ENCODE measurements at regions not wholly inside any gene's neighbourhood (a gene's known extent, or its start where the extent isn't known, plus 50 kb on each side); places are given as distances from the start of the nearest gene placed in this dataset.
"Not testable (repeated sequence)": the region's sequence is repeated elsewhere in the genome, so short reads cannot be mapped to it uniquely, and the experiment has no call there.

DNA sequence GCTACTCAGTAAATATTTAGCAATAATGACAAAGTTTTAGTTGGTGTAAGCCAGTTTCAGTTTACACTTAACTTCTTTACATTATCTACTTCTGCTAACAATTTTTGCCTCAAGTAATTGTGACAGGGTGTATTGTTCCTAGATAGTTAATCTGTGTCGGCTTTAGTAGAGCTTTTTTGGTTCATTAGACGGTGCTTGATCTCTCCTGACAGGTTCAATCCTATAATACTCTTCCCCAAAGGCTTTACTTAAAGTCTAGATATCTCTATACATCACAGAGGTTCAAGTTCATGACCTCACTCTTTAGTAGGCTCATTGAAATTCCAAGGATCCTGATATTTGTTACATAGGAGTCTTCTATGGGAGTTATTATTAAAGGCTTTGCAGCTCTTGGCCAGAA, 365.6 kb upstream of the DPPA4 start:
- H3K4me1 ChIP-seq: no peaks in the 10 kb centered on the region

DNA sequence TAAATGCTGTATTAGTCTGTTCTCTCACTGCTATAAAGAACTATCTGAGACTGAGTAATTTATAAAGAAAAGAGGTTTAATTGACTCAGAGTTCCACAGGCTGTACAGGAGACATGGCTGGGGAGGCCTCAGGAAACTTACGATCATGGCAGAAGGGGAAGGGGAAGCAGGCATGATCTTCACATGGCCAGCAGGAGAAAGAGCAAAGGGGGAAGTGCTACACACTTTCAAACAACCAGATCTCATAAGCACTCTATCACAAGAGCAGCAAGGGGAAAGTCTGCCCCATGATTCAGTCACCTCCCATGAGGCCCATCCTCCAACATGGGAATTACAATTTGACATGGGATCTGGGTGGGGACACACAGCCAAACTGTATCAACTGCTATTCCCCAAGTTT, 367.8 kb upstream of the DPPA4 start:
- H3K4me3 ChIP-seq: not testable (repeated sequence)
- 90 to 95% methylated on average over 1 of the region's 1 CpG for WGBS, 2 donors

More for the DNA sequence above, 365.6 kb upstream of the DPPA4 start:
- Histone ChIP-seq H3K9me3 (peaks cover 0 to 5% (median 0%) of the 10 kb centered on the region in 4 donors), H3K27ac (no peak overlapping the region), H3K4me3 (no peak overlapping the region), H3K36me3 (no peaks in the 10 kb centered on the region), H3K27me3 (no peaks in the 10 kb centered on the region)
- WGBS, 2 donors: 75 to 77% methylated on average over 2 of the region's 2 CpGs
- TF ChIP-seq POLR2AphosphoS5 (IDR thresholded peaks at IDR 0.05): no peak
- TF ChIP-seq EP300 (IDR thresholded peaks at IDR 0.05): no peak
- TF ChIP-seq POLR2A (IDR thresholded peaks at IDR 0.05): no peak
- TF ChIP-seq, protein P1, sequence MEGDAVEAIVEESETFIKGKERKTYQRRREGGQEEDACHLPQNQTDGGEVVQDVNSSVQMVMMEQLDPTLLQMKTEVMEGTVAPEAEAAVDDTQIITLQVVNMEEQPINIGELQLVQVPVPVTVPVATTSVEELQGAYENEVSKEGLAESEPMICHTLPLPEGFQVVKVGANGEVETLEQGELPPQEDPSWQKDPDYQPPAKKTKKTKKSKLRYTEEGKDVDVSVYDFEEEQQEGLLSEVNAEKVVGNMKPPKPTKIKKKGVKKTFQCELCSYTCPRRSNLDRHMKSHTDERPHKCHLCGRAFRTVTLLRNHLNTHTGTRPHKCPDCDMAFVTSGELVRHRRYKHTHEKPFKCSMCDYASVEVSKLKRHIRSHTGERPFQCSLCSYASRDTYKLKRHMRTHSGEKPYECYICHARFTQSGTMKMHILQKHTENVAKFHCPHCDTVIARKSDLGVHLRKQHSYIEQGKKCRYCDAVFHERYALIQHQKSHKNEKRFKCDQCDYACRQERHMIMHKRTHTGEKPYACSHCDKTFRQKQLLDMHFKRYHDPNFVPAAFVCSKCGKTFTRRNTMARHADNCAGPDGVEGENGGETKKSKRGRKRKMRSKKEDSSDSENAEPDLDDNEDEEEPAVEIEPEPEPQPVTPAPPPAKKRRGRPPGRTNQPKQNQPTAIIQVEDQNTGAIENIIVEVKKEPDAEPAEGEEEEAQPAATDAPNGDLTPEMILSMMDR (IDR thresholded peaks at IDR 0.05): no peak
- ATAC-seq (ENCODE audit: low FRiP score in 2 of 2): no peak
- no peak for DNase-seq

DNA sequence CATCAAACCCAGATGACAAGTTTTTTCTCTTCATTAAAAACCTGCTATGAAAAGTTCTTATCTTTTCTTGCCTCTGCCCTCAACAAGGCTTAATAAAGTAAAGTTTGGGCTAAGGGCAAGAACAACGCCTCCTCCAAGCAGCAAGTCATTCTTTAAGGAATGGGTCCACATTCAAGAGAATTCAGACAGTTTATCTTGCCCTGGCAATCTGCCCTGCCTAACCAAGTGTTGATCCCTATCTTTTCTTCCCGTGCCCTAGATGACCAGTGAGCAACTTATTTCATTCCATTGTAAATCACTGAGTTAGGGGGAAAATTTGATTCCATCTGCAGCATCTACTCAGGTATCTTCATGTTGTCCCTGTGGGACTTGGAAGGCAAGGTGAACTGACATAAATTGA, 370.3 kb upstream of the DPPA4 start:
- no peak overlapping the region for H3K4me3 ChIP-seq
- no peak for ATAC-seq (ENCODE audit: low FRiP score in 2 of 2)
- no peaks in the 10 kb centered on the region for H3K4me1 ChIP-seq
- WGBS, 2 donors: 47 to 50% methylated on average over 2 of the region's 2 CpGs
- H3K27me3 ChIP-seq: no peaks in the 10 kb centered on the region
- H3K9me3 ChIP-seq: peaks cover 0 to 5% (median 0%) of the 10 kb centered on the region in 4 donors
- TF ChIP-seq POLR2AphosphoS5 (IDR thresholded peaks at IDR 0.05): no peak
- TF ChIP-seq, protein P1 (IDR thresholded peaks at IDR 0.05): no peak
- no peak overlapping the region for H3K27ac ChIP-seq
- no peak for DNase-seq
- H3K36me3 ChIP-seq: no peaks in the 10 kb centered on the region

More for the DNA sequence above, 367.8 kb upstream of the DPPA4 start:
- not testable (repeated sequence) for H3K36me3 ChIP-seq; DNase-seq; H3K9me3 ChIP-seq; H3K27ac ChIP-seq; H3K27me3 ChIP-seq; ATAC-seq (ENCODE audit: low FRiP score in 2 of 2); H3K4me1 ChIP-seq

DNA sequence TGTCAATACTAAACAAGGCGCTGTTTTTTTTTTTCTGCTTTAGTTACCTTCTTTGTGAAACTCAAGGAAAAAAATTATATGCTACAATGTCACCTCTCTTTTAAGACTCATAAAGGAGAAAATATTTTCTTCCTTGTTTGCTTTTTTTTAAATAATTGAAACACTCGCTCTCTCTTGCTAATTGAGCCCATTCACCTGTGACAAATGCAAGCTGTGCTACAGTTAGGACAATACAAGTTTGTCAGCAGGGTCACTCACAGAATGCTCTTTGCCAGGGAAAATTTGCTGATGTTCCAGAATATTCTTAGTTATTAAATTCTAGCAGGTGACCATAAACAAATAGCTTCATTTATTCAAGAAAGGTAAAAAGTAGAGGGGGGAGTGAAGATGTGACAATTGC, 375.9 kb upstream of the DPPA4 start:
- whole genome bisulfite sequencing, 2 donors: 74 to 77% methylated on average over 2 of the region's 2 CpGs
- no peak overlapping the region for H3K27ac ChIP-seq
- H3K27me3 ChIP-seq: no peaks in the 10 kb centered on the region
- no peaks in the 10 kb centered on the region for H3K9me3 ChIP-seq
- no peaks in the 10 kb centered on the region for H3K36me3 ChIP-seq
- TF ChIP-seq EP300 (IDR thresholded peaks at IDR 0.05) (no peak), POLR2AphosphoS5 (IDR thresholded peaks at IDR 0.05) (no peak), POLR2A (IDR thresholded peaks at IDR 0.05) (no peak)
- TF ChIP-seq, protein P1 (IDR thresholded peaks at IDR 0.05): no peak
- no peak for ATAC-seq (ENCODE audit: low FRiP score in 2 of 2)
- DNase-seq: no peak
- no peaks in the 10 kb centered on the region for H3K4me1 ChIP-seq
- no peak overlapping the region for H3K4me3 ChIP-seq

DNA sequence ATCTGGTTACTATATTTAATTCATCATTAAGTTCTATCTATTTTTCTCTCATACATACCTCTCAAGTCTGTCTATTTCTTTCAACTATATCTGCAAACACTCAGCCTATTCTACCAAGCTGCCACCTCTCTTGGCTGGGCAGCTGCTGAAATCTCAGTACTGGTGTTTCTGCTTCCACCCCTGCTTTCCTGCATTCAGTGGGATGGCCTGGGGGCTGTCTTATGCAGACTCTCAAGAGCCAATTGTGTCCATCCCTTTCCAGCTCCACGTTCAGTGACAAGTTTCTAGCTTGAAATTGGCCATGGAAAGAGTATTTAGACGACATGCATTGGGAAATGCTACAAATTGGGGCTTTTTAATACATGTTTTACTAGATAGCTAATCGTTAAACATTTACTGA, 378.4 kb upstream of the DPPA4 start:
- H3K4me1 ChIP-seq: no peaks in the 10 kb centered on the region
- ATAC-seq (ENCODE audit: low FRiP score in 2 of 2): no peak
- no peaks in the 10 kb centered on the region for H3K36me3 ChIP-seq
- TF ChIP-seq POLR2A (IDR thresholded peaks at IDR 0.05): no peak
- no peak for TF ChIP-seq EP300 (IDR thresholded peaks at IDR 0.05)
- TF ChIP-seq POLR2AphosphoS5 (IDR thresholded peaks at IDR 0.05): no peak
- TF ChIP-seq, protein P1 (IDR thresholded peaks at IDR 0.05): no peak
- no peak overlapping the region for H3K4me3 ChIP-seq
- H3K27ac ChIP-seq: no peak overlapping the region
- WGBS, 2 donors: 56 to 57% methylated on average over 3 of the region's 3 CpGs
- no peaks in the 10 kb centered on the region for H3K9me3 ChIP-seq
- no peak for DNase-seq
- no peaks in the 10 kb centered on the region for H3K27me3 ChIP-seq
